Activated T-helper 17 cell treated with anti-CD3 and anti-CD28 coated beads, Interleukin-2, amount 50 U/mL, for 72 hours (primary cell): ENCODE measurements at regions not wholly inside any gene's neighbourhood (a gene's known extent, or its start where the extent isn't known, plus 50 kb on each side); places are given as distances from the start of the nearest gene placed in this dataset.
"Not testable (repeated sequence)": the region's sequence is repeated elsewhere in the genome, so short reads cannot be mapped to it uniquely, and the experiment has no call there.

Source experiments
- ATAC-seq: fragments of 150-1000 bp; cut with Tn5 transposase; replicated peaks from 2 replicates; pipeline ENCODE4 v1.10.0; 2021; ENCODE audit warnings: mild to moderate bottlenecking, moderate library complexity
- H3K27ac Mint-ChIP-seq: one replicate; pipeline ENCODE4 v1.8.0; 2022; ENCODE audit warnings: mixed read lengths
- H3K27me3 Mint-ChIP-seq: one replicate; pipeline ENCODE4 v1.8.0; 2022; ENCODE audit warnings: mixed read lengths
- H3K36me3 Mint-ChIP-seq: one replicate; pipeline ENCODE4 v1.8.0; 2022; ENCODE audit warnings: low read depth, mild to moderate bottlenecking, mixed read lengths
- H3K4me1 Mint-ChIP-seq: one replicate; pipeline ENCODE4 v1.8.0; 2022; ENCODE audit warnings: mixed read lengths
- H3K4me3 Mint-ChIP-seq: one replicate; pipeline ENCODE4 v1.8.0; 2022; ENCODE audit warnings: mild to moderate bottlenecking, mixed read lengths
- H3K9me3 Mint-ChIP-seq: one replicate; pipeline ENCODE4 v1.8.0; 2022; ENCODE audit warnings: mixed read lengths

GRCh38 chr9:104287253-104287878 is 193.3 kb downstream of the SMC2 start:
- Mint-ChIP-seq H3K4me3 (no peak overlapping the region), H3K9me3 (no peaks in the 10 kb centered on the region), H3K27me3 (no peaks in the 10 kb centered on the region), H3K4me1 (no peaks in the 10 kb centered on the region), H3K27ac (no peak overlapping the region), H3K36me3 (no peaks in the 10 kb centered on the region)
- ATAC-seq = no peak

- ATAC-seq = no peak
- no peaks in the 10 kb centered on the region for H3K9me3 Mint-ChIP-seq
Measured at GRCh38 chr9:104293877-104294276, 199.8 kb downstream of the SMC2 start.

GRCh38 chr9:104300124-104300523 is 203.9 kb upstream of the OR13F1 start:
- no peak overlapping the region for H3K4me3 Mint-ChIP-seq
- H3K27ac Mint-ChIP-seq = no peak overlapping the region
- H3K36me3 Mint-ChIP-seq = no peaks in the 10 kb centered on the region
- no peaks in the 10 kb centered on the region for H3K27me3 Mint-ChIP-seq
- no peaks in the 10 kb centered on the region for H3K4me1 Mint-ChIP-seq
- ATAC-seq = no peak
- H3K9me3 Mint-ChIP-seq = no peaks in the 10 kb centered on the region

More at GRCh38 chr9:104293877-104294276, 199.8 kb downstream of the SMC2 start:
- Mint-ChIP-seq H3K27me3 (no peaks in the 10 kb centered on the region), H3K27ac (no peak overlapping the region), H3K4me3 (no peak overlapping the region), H3K4me1 (no peaks in the 10 kb centered on the region), H3K36me3 (no peaks in the 10 kb centered on the region)

- H3K36me3 Mint-ChIP-seq = no peaks in the 10 kb centered on the region
- no peaks in the 10 kb centered on the region for H3K27me3 Mint-ChIP-seq
- H3K9me3 Mint-ChIP-seq = no peaks in the 10 kb centered on the region
- H3K27ac Mint-ChIP-seq = no peak overlapping the region
- H3K4me3 Mint-ChIP-seq = no peak overlapping the region
- no peaks in the 10 kb centered on the region for H3K4me1 Mint-ChIP-seq
- no peak for ATAC-seq
Measured at GRCh38 chr9:104301755-104302154, 202.3 kb upstream of the OR13F1 start.

GRCh38 chr9:104302775-104303174 is 201.3 kb upstream of the OR13F1 start:
- Mint-ChIP-seq H3K4me3 (no peak overlapping the region), H3K4me1 (no peaks in the 10 kb centered on the region), H3K27ac (no peak overlapping the region), H3K9me3 (peaks cover 2% of the 10 kb centered on the region), H3K36me3 (no peaks in the 10 kb centered on the region), H3K27me3 (no peaks in the 10 kb centered on the region)
- ATAC-seq = no peak

- H3K27ac Mint-ChIP-seq = no peak overlapping the region
- H3K4me3 Mint-ChIP-seq = no peak overlapping the region
- no peaks in the 10 kb centered on the region for H3K36me3 Mint-ChIP-seq
- no peak for ATAC-seq
- H3K27me3 Mint-ChIP-seq = no peaks in the 10 kb centered on the region
- peaks cover 4% of the 10 kb centered on the region for H3K9me3 Mint-ChIP-seq
- no peaks in the 10 kb centered on the region for H3K4me1 Mint-ChIP-seq
Measured at GRCh38 chr9:104304925-104305324, 199.1 kb upstream of the OR13F1 start.

- no peaks in the 10 kb centered on the region for H3K4me1 Mint-ChIP-seq
- H3K27me3 Mint-ChIP-seq = no peaks in the 10 kb centered on the region
- no peak overlapping the region for H3K27ac Mint-ChIP-seq
- H3K4me3 Mint-ChIP-seq = no peak overlapping the region
- H3K9me3 Mint-ChIP-seq = no peaks in the 10 kb centered on the region
- ATAC-seq = no peak
- no peaks in the 10 kb centered on the region for H3K36me3 Mint-ChIP-seq
Measured at GRCh38 chr9:104313396-104314110, 190.5 kb upstream of the OR13F1 start.

GRCh38 chr9:104316201-104317009 is 187.7 kb upstream of the OR13F1 start:
- not testable (repeated sequence) for H3K9me3 Mint-ChIP-seq, H3K27me3 Mint-ChIP-seq, H3K4me3 Mint-ChIP-seq, ATAC-seq, H3K36me3 Mint-ChIP-seq, H3K4me1 Mint-ChIP-seq, H3K27ac Mint-ChIP-seq

GRCh38 chr9:104319198-104319597 is 184.9 kb upstream of the OR13F1 start:
- no peak overlapping the region for H3K4me3 Mint-ChIP-seq

GRCh38 chr9:104319685-104320084 is 184.4 kb upstream of the OR13F1 start:
- no peaks in the 10 kb centered on the region for H3K4me1 Mint-ChIP-seq
- H3K27ac Mint-ChIP-seq = no peak overlapping the region
- no peaks in the 10 kb centered on the region for H3K9me3 Mint-ChIP-seq
- H3K4me3 Mint-ChIP-seq = no peak overlapping the region
- no peak for ATAC-seq
- H3K27me3 Mint-ChIP-seq = peaks cover 7% of the 10 kb centered on the region
- H3K36me3 Mint-ChIP-seq = no peaks in the 10 kb centered on the region

More at GRCh38 chr9:104319198-104319597, 184.9 kb upstream of the OR13F1 start:
- Mint-ChIP-seq H3K27ac (no peak overlapping the region), H3K4me1 (no peaks in the 10 kb centered on the region), H3K9me3 (no peaks in the 10 kb centered on the region), H3K36me3 (no peaks in the 10 kb centered on the region), H3K27me3 (peaks cover 7% of the 10 kb centered on the region)
- no peak for ATAC-seq

- no peak overlapping the region for H3K4me3 Mint-ChIP-seq
- no peaks in the 10 kb centered on the region for H3K9me3 Mint-ChIP-seq
- ATAC-seq = no peak
- peaks cover 7% of the 10 kb centered on the region for H3K27me3 Mint-ChIP-seq
- H3K27ac Mint-ChIP-seq = no peak overlapping the region
- H3K36me3 Mint-ChIP-seq = no peaks in the 10 kb centered on the region
- H3K4me1 Mint-ChIP-seq = no peaks in the 10 kb centered on the region
Measured at GRCh38 chr9:104322596-104322995, 181.5 kb upstream of the OR13F1 start.

GRCh38 chr9:104323967-104324694 is 179.9 kb upstream of the OR13F1 start:
- not testable (repeated sequence) for H3K4me3 Mint-ChIP-seq, H3K36me3 Mint-ChIP-seq, H3K27me3 Mint-ChIP-seq, H3K27ac Mint-ChIP-seq, ATAC-seq, H3K4me1 Mint-ChIP-seq, H3K9me3 Mint-ChIP-seq

GRCh38 chr9:104326912-104327311 is 177.2 kb upstream of the OR13F1 start:
- H3K4me1 Mint-ChIP-seq = no peaks in the 10 kb centered on the region
- H3K4me3 Mint-ChIP-seq = no peak overlapping the region
- H3K9me3 Mint-ChIP-seq = no peaks in the 10 kb centered on the region

GRCh38 chr9:104329245-104329644 is 174.8 kb upstream of the OR13F1 start:
- ATAC-seq = no peak
- Mint-ChIP-seq H3K27me3 (no peaks in the 10 kb centered on the region), H3K27ac (no peak overlapping the region), H3K36me3 (no peaks in the 10 kb centered on the region), H3K9me3 (no peaks in the 10 kb centered on the region), H3K4me3 (no peak overlapping the region), H3K4me1 (no peaks in the 10 kb centered on the region)

More at GRCh38 chr9:104326912-104327311, 177.2 kb upstream of the OR13F1 start:
- H3K36me3 Mint-ChIP-seq = no peaks in the 10 kb centered on the region
- no peaks in the 10 kb centered on the region for H3K27me3 Mint-ChIP-seq
- ATAC-seq = no peak
- no peak overlapping the region for H3K27ac Mint-ChIP-seq
